GM21576 (cell line): ENCODE measurements at regions not wholly inside any gene's neighbourhood (a gene's known extent, or its start where the extent isn't known, plus 50 kb on each side); places are given as distances from the start of the nearest gene placed in this dataset.
"Not testable (repeated sequence)": the region's sequence is repeated elsewhere in the genome, so short reads cannot be mapped to it uniquely, and the experiment has no call there.

Experiments
- ATAC-seq: cut with Tn5 transposase; IDR thresholded peaks from one replicate; pipeline ENCODE4 v1.9.1; 2021; ENCODE audit warnings: mild to moderate bottlenecking, moderate library complexity; ENCODE audit not compliant: unreplicated experiment

- no peak for ATAC-seq
Measured at GRCh38 chr4:81685104-81685503, 213.4 kb upstream of the RASGEF1B start.

- no peak for ATAC-seq
Measured at GRCh38 chr4:81684352-81684751, 212.6 kb upstream of the RASGEF1B start.

DNA sequence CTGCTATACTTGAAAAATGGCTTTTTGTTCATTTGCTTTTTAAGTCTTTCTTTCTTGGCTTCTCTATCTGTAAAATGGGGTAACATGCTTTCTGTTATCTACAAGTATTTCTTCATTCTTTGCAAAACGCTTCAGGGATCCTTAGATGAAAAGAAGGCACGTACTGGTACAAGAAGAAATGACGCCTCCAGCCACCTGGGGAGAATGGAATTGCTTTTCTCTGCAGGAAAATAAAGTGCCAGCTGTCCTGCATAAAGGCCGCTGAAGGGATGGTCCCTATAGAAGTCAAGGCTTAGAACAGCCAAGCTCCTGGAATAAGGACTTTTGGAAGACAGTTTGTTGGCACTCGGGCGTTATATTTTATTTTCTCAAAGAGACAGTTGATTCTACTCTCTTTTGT lies 210.8 kb upstream of the RASGEF1B start:
- ATAC-seq, result no peak

DNA sequence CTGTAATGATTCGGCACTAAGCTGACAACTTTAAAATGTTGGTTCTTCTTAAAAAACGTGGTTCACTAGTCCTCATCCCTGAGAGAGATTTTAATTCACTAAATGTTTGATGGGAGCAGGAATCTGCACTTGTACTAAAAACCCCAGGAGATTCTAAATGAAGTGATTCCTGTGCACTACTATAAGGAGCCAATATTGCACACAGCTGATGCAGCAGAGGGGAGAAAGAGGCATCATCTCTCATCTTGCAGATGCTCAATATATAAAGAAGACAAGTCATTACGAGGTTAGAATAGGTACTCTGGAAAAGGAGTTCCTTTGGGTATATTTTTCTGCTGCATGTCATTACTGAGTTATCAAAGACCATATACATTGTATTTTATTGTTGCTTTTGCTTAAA lies 207.6 kb upstream of the RASGEF1B start:
- ATAC-seq, result no peak

- no peak for ATAC-seq
Measured at GRCh38 chr4:81678801-81679200, 207.1 kb upstream of the RASGEF1B start.

GRCh38 chr4:81676537-81676936 lies 204.8 kb upstream of the RASGEF1B start:
- no peak for ATAC-seq

GRCh38 chr4:81675791-81676393 lies 204.2 kb upstream of the RASGEF1B start:
- ATAC-seq, result no peak

DNA sequence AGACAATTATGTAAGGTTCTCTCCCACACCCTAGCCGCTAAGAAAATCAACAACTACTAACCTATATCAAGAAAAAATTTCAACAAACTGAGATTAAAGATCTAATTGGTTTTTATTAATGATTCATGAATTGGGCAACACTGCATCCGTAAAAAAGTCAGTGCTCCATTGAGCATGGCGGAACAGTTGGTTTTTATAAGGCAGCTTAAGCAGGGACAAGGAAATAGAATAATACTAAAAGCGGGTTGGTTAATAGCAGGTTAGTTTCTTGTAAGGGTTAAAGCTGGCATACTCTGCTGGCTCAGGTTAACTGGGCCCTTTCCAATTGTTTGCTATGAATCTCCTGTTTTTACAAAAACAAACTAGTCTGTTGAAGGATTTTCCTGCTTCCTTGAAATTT lies 202.3 kb upstream of the RASGEF1B start:
- no peak for ATAC-seq

GRCh38 chr4:81668328-81668727 lies 196.6 kb upstream of the RASGEF1B start:
- not testable (repeated sequence) for ATAC-seq

- no peak for ATAC-seq
Measured at GRCh38 chr4:81667539-81667938, 195.8 kb upstream of the RASGEF1B start.

DNA sequence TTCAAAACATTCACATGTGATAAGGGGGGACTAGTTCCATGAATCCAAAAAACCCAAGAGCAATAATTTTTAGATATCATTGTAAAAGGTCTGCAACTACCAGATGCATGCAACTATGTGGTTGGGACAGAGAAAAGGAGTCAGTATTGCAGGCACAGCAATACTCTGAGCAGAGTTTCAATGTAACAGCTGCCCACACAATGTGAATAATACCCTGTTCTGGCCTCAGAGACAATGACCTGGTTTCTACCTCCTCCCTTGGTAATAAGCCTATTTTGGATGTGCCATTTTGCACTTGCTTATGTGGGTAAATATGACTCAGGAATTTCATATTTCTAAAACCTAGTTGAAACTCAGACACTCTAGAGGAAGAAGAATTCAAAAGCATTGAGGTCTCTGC lies 194.8 kb upstream of the RASGEF1B start:
- no peak for ATAC-seq

GRCh38 chr4:81665649-81666048 lies 193.9 kb upstream of the RASGEF1B start:
- no peak for ATAC-seq

- ATAC-seq, result no peak
Measured at GRCh38 chr4:81665045-81665444, 193.3 kb upstream of the RASGEF1B start.

DNA sequence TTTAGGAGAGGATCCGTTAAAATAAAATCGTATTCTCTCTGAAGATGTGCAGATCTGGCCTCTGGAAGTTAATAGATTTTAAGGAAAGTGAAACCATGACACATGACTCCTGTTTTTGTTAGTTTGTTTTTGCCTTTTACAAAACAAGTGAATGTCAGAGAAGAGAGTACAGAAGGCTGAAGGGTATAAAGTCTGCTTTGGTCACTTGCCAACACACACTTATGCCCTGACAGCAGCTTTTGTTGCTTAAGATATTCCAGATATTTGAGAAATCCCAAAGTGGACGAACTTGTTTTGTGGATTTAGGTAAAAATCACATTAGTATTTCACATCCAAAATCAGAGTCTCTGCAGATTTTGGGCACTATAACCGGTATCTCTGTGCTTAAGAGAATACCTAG lies 192.4 kb upstream of the RASGEF1B start:
- no peak for ATAC-seq

- ATAC-seq, result no peak
Measured at GRCh38 chr4:81663368-81663767, 191.7 kb upstream of the RASGEF1B start.

GRCh38 chr4:81659051-81659450 lies 187.3 kb upstream of the RASGEF1B start:
- no peak for ATAC-seq

GRCh38 chr4:81652069-81652478 lies 180.4 kb upstream of the RASGEF1B start:
- no peak for ATAC-seq

GRCh38 chr4:81651243-81651899 lies 179.7 kb upstream of the RASGEF1B start:
- no peak for ATAC-seq

DNA sequence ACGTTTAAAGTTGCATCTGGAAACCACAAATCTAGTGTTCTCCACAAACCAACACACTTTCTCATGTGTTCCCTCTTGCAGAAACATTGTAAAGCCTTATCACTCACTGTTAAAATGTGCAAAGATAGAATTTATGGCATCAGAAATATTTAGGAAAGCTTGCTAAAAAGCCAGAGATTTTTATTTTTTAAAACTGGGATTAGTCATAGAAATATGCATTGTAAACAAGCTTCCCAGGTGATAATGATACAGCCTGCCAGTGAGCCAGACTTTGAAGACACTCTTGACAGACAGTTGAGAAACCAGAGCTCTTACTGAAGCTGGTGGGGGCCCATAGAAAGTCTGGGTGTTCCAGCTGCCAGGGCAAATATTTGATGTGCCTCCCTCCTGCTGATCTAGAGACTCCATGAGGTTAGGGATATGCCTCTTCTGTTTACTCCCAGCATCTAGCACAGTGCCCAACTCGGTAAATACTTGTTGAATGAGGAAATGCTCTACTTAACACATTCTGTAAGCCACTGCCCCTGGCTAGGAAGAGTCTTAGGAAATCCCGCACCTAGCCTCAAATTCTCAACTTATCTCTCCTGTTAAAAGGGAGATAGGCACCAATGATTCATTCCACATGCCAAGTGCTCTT lies 179.0 kb upstream of the RASGEF1B start:
- ATAC-seq, result no peak

GRCh38 chr4:81648576-81649275 lies 177.0 kb upstream of the RASGEF1B start:
- ATAC-seq, result peak; percentile 97

DNA sequence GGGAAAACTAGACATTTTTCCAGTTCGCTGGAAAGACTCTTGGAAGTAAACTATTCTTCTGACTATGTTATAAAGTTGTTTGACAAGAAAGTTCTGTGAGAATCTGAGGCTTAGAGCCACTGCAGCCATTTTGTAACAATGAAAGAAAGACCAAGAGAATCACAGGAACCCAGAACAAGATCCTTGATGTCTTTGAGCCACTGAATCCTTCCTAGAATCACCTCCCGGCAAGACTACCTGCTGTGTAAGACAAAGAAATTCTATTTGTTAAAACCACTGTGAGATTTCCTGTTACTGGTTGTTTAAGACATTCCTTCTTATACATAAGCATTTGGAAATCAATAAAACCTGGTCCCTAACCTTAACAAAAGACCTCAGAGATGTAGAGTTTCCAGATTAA lies 175.7 kb upstream of the RASGEF1B start:
- no peak for ATAC-seq

DNA sequence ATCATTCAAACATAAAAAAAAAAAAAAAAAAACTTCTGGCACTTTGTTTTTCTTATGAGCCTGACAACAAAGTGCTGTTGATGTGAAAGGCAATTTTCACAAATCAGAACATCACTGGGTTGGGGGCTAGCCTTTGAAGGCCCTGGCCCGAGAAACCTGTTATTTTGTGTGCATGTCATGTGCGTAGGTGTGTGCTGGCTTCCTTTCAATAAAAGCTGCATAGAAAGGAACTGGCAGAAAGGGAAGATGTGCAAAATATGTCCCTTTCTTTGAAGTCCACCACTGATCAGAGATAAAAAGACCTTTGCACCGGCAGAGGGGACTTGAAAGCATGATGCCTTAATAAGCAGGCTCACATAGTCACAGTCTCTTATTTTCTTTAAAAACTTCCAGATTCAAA lies 170.8 kb upstream of the RASGEF1B start:
- ATAC-seq, result no peak
